OCI-LY1 (cell line): ENCODE measurements at regions not wholly inside any gene's neighbourhood (a gene's known extent, or its start where the extent isn't known, plus 50 kb on each side); places are given as distances from the start of the nearest gene placed in this dataset.

Experiments used
- H2AFZ ChIP-seq: fragments of 200-600 bp; sonication (generic), shearing (Covaris generic); 2 replicates; pipeline ENCODE4 v1.6.0; 2014; ENCODE audit warnings: antibody characterized with exemption, mild to moderate bottlenecking, low read length
- H3F3A ChIP-seq: fragments of 200-600 bp; sonication (generic), shearing (Covaris generic); 2 replicates; pipeline ENCODE4 v1.6.0; 2014; ENCODE audit warnings: mild to moderate bottlenecking, antibody characterized with exemption, low read length, moderate library complexity; ENCODE audit not compliant: insufficient read depth
- H3K27ac ChIP-seq: fragments of 200-600 bp; sonication (generic); 2 replicates; pipeline ENCODE4 v1.5.1; 2014; ENCODE audit warnings: low read length, mixed run types, mild to moderate bottlenecking, low read depth; ENCODE audit not compliant: poor library complexity, severe bottlenecking
- H3K27me3 ChIP-seq: fragments of 200-600 bp; sonication (generic); 2 replicates; pipeline ENCODE4 v1.6.0; 2014; ENCODE audit warnings: antibody characterized with exemption, mild to moderate bottlenecking, low read length, moderate library complexity; ENCODE audit not compliant: insufficient read depth
- H3K36me3 ChIP-seq: fragments of 200-600 bp; sonication (generic); 2 replicates; pipeline ENCODE4 v1.6.1; 2014; ENCODE audit warnings: mild to moderate bottlenecking, antibody characterized with exemption, low read length, moderate library complexity, mixed read lengths; ENCODE audit not compliant: insufficient read depth
- H3K4me1 ChIP-seq: fragments of 200-600 bp; sonication (generic); 2 replicates; pipeline ENCODE4 v1.5.1; 2014; ENCODE audit warnings: mild to moderate bottlenecking, low read length, moderate library complexity; ENCODE audit not compliant: insufficient read depth, severe bottlenecking
- H3K4me2 ChIP-seq: fragments of 200-600 bp; sonication (generic), shearing (Covaris generic); 2 replicates; pipeline ENCODE4 v1.6.1; 2014; ENCODE audit warnings: low read length
- H3K4me3 ChIP-seq: fragments of 200-600 bp; sonication (generic); 2 replicates; pipeline ENCODE4 v1.5.1; 2014; ENCODE audit warnings: low read length, low read depth, mild to moderate bottlenecking, mixed read lengths; ENCODE audit not compliant: poor library complexity, severe bottlenecking
- H3K79me2 ChIP-seq: fragments of 200-600 bp; shearing (Covaris generic); 2 replicates; pipeline ENCODE4 v1.6.1; 2016; ENCODE audit warnings: mixed run types, low read length, mixed read lengths; ENCODE audit not compliant: insufficient read depth
- H3K9ac ChIP-seq: fragments of 200-600 bp; sonication (generic), shearing (Covaris generic); 2 replicates; pipeline ENCODE4 v1.6.1; 2014; ENCODE audit warnings: mild to moderate bottlenecking, low read length, mixed read lengths
- H3K9me2 ChIP-seq: fragments of 200-600 bp; sonication (generic), shearing (Covaris generic); 2 replicates; pipeline ENCODE4 v1.6.1; 2014; ENCODE audit warnings: low read depth, mild to moderate bottlenecking, low read length, mixed read lengths
- H3K9me3 ChIP-seq: fragments of 200-600 bp; shearing (Covaris generic); 2 replicates; pipeline ENCODE4 v1.6.1; 2014; ENCODE audit warnings: low read length, mixed read lengths
- H4K20me1 ChIP-seq: fragments of 200-600 bp; sonication (generic), shearing (Covaris generic); 2 replicates; pipeline ENCODE4 v1.6.0; 2016; ENCODE audit warnings: mild to moderate bottlenecking, low read length; ENCODE audit not compliant: insufficient read depth
- CTCF ChIP-seq: fragments of 200-600 bp; sonication (generic), shearing (Covaris generic); IDR thresholded peaks from 2 replicates; pipeline ENCODE4 v1.5.1; 2017; ENCODE audit warnings: mild to moderate bottlenecking, antibody characterized with exemption, low read length, moderate library complexity, mixed read lengths
- EZH2 ChIP-seq: fragments of 200-600 bp; sonication (generic), shearing (Covaris generic); IDR thresholded peaks from 2 replicates; pipeline ENCODE4 v1.8.0; 2017; ENCODE audit warnings: borderline replicate concordance, mixed run types, mild to moderate bottlenecking, antibody characterized with exemption, low read length, moderate library complexity, mixed read lengths

- Histone ChIP-seq H3K27ac (no peak overlapping the region), H3K27me3 (no peaks in the 10 kb centered on the region), H3K9ac (no peak overlapping the region), H3K4me1 (peaks cover 4% of the 10 kb centered on the region), H3K4me3 (no peak overlapping the region), H4K20me1 (no peaks in the 10 kb centered on the region), H2AFZ (no peak overlapping the region), H3K4me2 (no peak overlapping the region), H3K9me2 (no peaks in the 10 kb centered on the region), H3K36me3 (no peaks in the 10 kb centered on the region), H3K9me3 (no peaks in the 10 kb centered on the region), H3F3A (no peaks in the 10 kb centered on the region; the same call in 1 of the 2 replicates), H3K79me2 (no peaks in the 10 kb centered on the region)
- no peak for TF ChIP-seq CTCF
Observed at GRCh38 chr1:192903142-192903541, 94.3 kb downstream of the RGS2 start.

GRCh38 chr1:192904438-192904895 is 95.6 kb downstream of the RGS2 start:
- 0 out of 2 replicates have a peak overlapping the region, but pooled peaks have one; percentile 3 for H3K4me2 ChIP-seq
- no peak for TF ChIP-seq EZH2
- no peak for TF ChIP-seq CTCF

GRCh38 chr1:192905049-192905448 is 96.2 kb downstream of the RGS2 start:
- H3K27me3 ChIP-seq, result no peaks in the 10 kb centered on the region
- no peak overlapping the region for H3K4me2 ChIP-seq
- no peak for TF ChIP-seq EZH2
- no peak for TF ChIP-seq CTCF
- no peak overlapping the region for H3K27ac ChIP-seq
- no peaks in the 10 kb centered on the region for H3K36me3 ChIP-seq
- H3K79me2 ChIP-seq, result no peaks in the 10 kb centered on the region
- no peaks in the 10 kb centered on the region for H4K20me1 ChIP-seq
- no peaks in the 10 kb centered on the region for H3K9me2 ChIP-seq
- H2AFZ ChIP-seq, result no peak overlapping the region
- H3K9me3 ChIP-seq, result no peaks in the 10 kb centered on the region
- no peak overlapping the region for H3K4me3 ChIP-seq
- H3F3A ChIP-seq, result no peaks in the 10 kb centered on the region; the same call in 1 of the 2 replicates
- H3K4me1 ChIP-seq, result peaks cover 4% of the 10 kb centered on the region
- no peak overlapping the region for H3K9ac ChIP-seq

More at GRCh38 chr1:192904438-192904895, 95.6 kb downstream of the RGS2 start:
- H3K36me3 ChIP-seq, result no peaks in the 10 kb centered on the region
- no peaks in the 10 kb centered on the region; the same call in 1 of the 2 replicates for H3F3A ChIP-seq
- no peaks in the 10 kb centered on the region for H3K9me2 ChIP-seq
- H2AFZ ChIP-seq, result no peak overlapping the region
- H3K9ac ChIP-seq, result no peak overlapping the region
- no peak overlapping the region for H3K4me3 ChIP-seq
- no peak overlapping the region for H3K27ac ChIP-seq
- no peaks in the 10 kb centered on the region for H3K79me2 ChIP-seq
- H3K4me1 ChIP-seq, result peaks cover 4% of the 10 kb centered on the region
- no peaks in the 10 kb centered on the region for H3K27me3 ChIP-seq
- no peaks in the 10 kb centered on the region for H4K20me1 ChIP-seq
- H3K9me3 ChIP-seq, result no peaks in the 10 kb centered on the region
